Mesenchymal stem cell (in vitro differentiated cells and primary cell): ENCODE measurements at regions not wholly inside any gene's neighbourhood (a gene's known extent, or its start where the extent isn't known, plus 50 kb on each side); places are given as distances from the start of the nearest gene placed in this dataset.

ENCODE experiments used
- DNase-seq: peaks from one replicate; pipeline ENCODE4 v3.0.0-alpha.2; 2013
- H2AFZ ChIP-seq: one replicate; pipeline ENCODE4 v1.6.1; 2013; ENCODE audit warnings: low read depth, mild to moderate bottlenecking, control low read depth, inconsistent platforms, low read length, moderate library complexity
- H2AK5ac ChIP-seq: 2 replicates; pipeline ENCODE4 v1.6.1; 2013; ENCODE audit warnings: low read length, moderate library complexity, mild to moderate bottlenecking, inconsistent platforms; ENCODE audit not compliant: severe bottlenecking
- H2BK120ac ChIP-seq: one replicate; pipeline ENCODE4 v1.6.1; 2013; ENCODE audit warnings: low read depth, mild to moderate bottlenecking, inconsistent platforms, low read length, moderate library complexity
- H2BK12ac ChIP-seq, 2 experiments: one replicate each; pipeline ENCODE4 v1.6.1; 2013; ENCODE audit warnings: inconsistent platforms in 2 of 2, low read length in 2 of 2, mild to moderate bottlenecking in 2 of 2, moderate library complexity in 2 of 2, control low read depth in 1 of 2
- H2BK15ac ChIP-seq: one replicate; pipeline ENCODE4 v1.6.1; 2013; ENCODE audit warnings: mild to moderate bottlenecking, low read depth, inconsistent platforms; ENCODE audit not compliant: poor library complexity, severe bottlenecking
- H2BK5ac ChIP-seq: 2 replicates; pipeline ENCODE4 v1.6.1; 2013; ENCODE audit warnings: low read depth, mild to moderate bottlenecking, low read length, control low read depth, inconsistent platforms; ENCODE audit not compliant: poor library complexity, severe bottlenecking
- H3K14ac ChIP-seq, 2 experiments: one replicate each; pipeline ENCODE4 v1.6.1; 2013; ENCODE audit warnings: inconsistent platforms in 2 of 2, low read length in 2 of 2, control low read depth in 1 of 2, mild to moderate bottlenecking in 1 of 2, moderate library complexity in 1 of 2
- H3K18ac ChIP-seq, 2 experiments: one replicate each; pipeline ENCODE4 v1.6.1; 2013; ENCODE audit warnings: inconsistent platforms in 2 of 2, low read length in 2 of 2, control low read depth in 1 of 2, low read depth in 1 of 2, mild to moderate bottlenecking in 1 of 2
- H3K23ac ChIP-seq, 2 experiments: one replicate each; pipeline ENCODE4 v1.6.1; 2013; ENCODE audit warnings: inconsistent platforms in 2 of 2, low read length in 2 of 2, mild to moderate bottlenecking in 2 of 2, moderate library complexity in 2 of 2, control low read depth in 1 of 2
- H3K27ac ChIP-seq: 2 replicates; pipeline ENCODE4 v1.5.1; 2013; ENCODE audit warnings: mild to moderate bottlenecking, moderate library complexity, low read length, control low read depth, inconsistent platforms; ENCODE audit not compliant: poor library complexity, severe bottlenecking
- H3K27me3 ChIP-seq, 2 experiments: 2 replicates each; pipeline versions ENCODE4 v1.6.1 to v1.7.0; 2013; ENCODE audit warnings: low read length in 2 of 2, mild to moderate bottlenecking in 2 of 2, moderate library complexity in 2 of 2, control low read depth in 1 of 2, inconsistent platforms in 1 of 2; ENCODE audit not compliant: control insufficient read depth in 1 of 2, insufficient read depth in 1 of 2
- H3K36me3 ChIP-seq, 2 experiments: 2 replicates each; pipeline versions ENCODE4 v1.6.1 to v1.7.0; 2013; ENCODE audit warnings: low read length in 2 of 2, control low read depth in 1 of 2, inconsistent platforms in 1 of 2, low read depth in 1 of 2, mild to moderate bottlenecking in 1 of 2; ENCODE audit not compliant: insufficient read depth in 2 of 2, control insufficient read depth in 1 of 2
- H3K4ac ChIP-seq, 2 experiments: one replicate each; pipeline ENCODE4 v1.6.1; 2013; ENCODE audit warnings: inconsistent platforms in 2 of 2, low read length in 2 of 2, mild to moderate bottlenecking in 2 of 2, moderate library complexity in 2 of 2, control low read depth in 1 of 2, low read depth in 1 of 2
- H3K4me1 ChIP-seq: 2 replicates; pipeline ENCODE4 v1.6.1; 2013; ENCODE audit warnings: low read depth, low read length, control low read depth; ENCODE audit not compliant: control insufficient read depth, insufficient read depth
- H3K4me2 ChIP-seq: 2 replicates; pipeline ENCODE4 v1.6.1; 2013; ENCODE audit warnings: low read length, mild to moderate bottlenecking, inconsistent platforms; ENCODE audit not compliant: poor library complexity, severe bottlenecking
- H3K4me3 ChIP-seq, 2 experiments: 2 replicates each; pipeline versions ENCODE4 v1.5.1 to v1.7.0; 2013; ENCODE audit warnings: low read length in 2 of 2, mild to moderate bottlenecking in 2 of 2, control low read depth in 1 of 2, low read depth in 1 of 2; ENCODE audit not compliant: insufficient read depth in 1 of 2
- H3K79me1 ChIP-seq: replicated peaks from 2 replicates; pipeline ENCODE4 v1.6.1; 2013; ENCODE audit warnings: mild to moderate bottlenecking, control low read depth, low read length, inconsistent platforms; ENCODE audit not compliant: poor library complexity, severe bottlenecking
- H3K9ac ChIP-seq: 2 replicates; pipeline ENCODE4 v1.7.0; 2013; ENCODE audit warnings: mild to moderate bottlenecking, low read length, moderate library complexity
- H3K9me3 ChIP-seq: 2 replicates; pipeline ENCODE4 v1.7.0; 2013; ENCODE audit warnings: mild to moderate bottlenecking, low read length; ENCODE audit not compliant: control insufficient read depth
- H4K8ac ChIP-seq: one replicate; pipeline ENCODE4 v1.6.1; 2013; ENCODE audit warnings: inconsistent platforms, mild to moderate bottlenecking, low read length, moderate library complexity
- H4K91ac ChIP-seq: one replicate; pipeline ENCODE4 v1.6.1; 2013; ENCODE audit warnings: mild to moderate bottlenecking, low read length, inconsistent platforms
- WGBS: methylation state at CpG from one replicate; pipeline ENCODE4 v1.1.7; 2013; ENCODE audit warnings: mixed read lengths; 5-methylcytosine and 5-hydroxymethylcytosine counted together

DNA sequence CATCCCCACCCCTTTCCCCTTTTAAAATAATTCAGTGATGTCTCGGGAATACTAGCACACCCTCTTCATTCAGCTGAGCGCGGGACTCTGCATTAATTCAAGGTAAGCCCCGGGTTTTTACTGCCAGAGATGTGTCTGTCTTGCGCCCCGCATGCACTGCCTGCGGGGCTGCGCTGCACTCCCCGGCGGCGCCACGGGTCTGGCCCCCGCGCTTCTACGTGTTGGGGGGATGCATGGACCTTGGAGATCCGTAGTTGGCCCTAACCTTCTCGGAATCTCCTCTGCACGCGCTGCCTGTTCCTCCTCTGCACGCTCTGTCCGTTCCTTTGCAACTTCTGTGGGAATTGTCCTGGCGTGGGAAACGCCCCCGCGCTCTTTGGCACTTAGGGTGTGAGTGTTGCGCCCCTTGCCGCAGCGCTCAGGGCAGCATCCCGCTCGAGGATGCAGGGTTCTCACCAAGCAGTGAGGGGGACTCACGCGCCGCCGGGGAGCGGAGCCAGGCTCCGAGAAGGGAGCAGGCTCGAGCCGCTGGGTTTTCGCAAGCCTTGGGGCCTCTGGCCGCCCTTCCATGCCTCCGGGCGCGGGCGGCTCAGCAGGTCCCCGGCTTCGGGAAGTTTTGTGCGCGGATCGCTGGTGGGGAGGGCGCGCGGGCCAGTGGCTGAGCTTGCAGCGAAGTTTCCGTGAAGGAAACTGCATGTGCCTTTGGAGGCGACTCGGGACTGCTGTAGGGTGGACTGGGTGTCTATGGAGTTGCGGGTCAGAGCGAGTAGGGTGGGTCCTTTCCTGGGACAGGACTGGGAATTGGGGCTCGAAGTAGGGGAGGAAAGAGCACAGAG, 165.1 kb upstream of the CACNA1E start:
- H3K4me1 ChIP-seq: no peaks in the 10 kb centered on the region
- no peaks in the 10 kb centered on the region for H3K36me3 ChIP-seq
- peak overlapping the region; percentile 54 for H2BK15ac ChIP-seq
- H3K27ac ChIP-seq: no peak overlapping the region
- no peak for DNase-seq
- no peak overlapping the region for H3K23ac ChIP-seq
- H3K79me1 ChIP-seq: no peaks in the 10 kb centered on the region
- no peak overlapping the region for H2BK120ac ChIP-seq
- H2BK12ac ChIP-seq: no peak overlapping the region
- no peak overlapping the region for H2BK5ac ChIP-seq
- H3K4ac ChIP-seq: no peak overlapping the region
- no peak overlapping the region for H2AFZ ChIP-seq
- H3K27me3 ChIP-seq: peaks cover 63 to 95% of the 10 kb centered on the region in 2 experiments
- H3K9ac ChIP-seq: no peak overlapping the region
- no peak overlapping the region for H4K91ac ChIP-seq
- no peak overlapping the region for H3K4me2 ChIP-seq
- no peak overlapping the region for H2AK5ac ChIP-seq
- no peaks in the 10 kb centered on the region for H3K9me3 ChIP-seq
- no peak overlapping the region for H3K18ac ChIP-seq
- H3K14ac ChIP-seq: no peak overlapping the region
- H3K4me3 ChIP-seq: peak overlapping the region in 1 of 2 experiments; percentile 55
- WGBS: 3% methylated on average over 59 of the region's 59 CpGs
- no peak overlapping the region for H4K8ac ChIP-seq

- H2BK12ac ChIP-seq: no peak overlapping the region
- H2BK5ac ChIP-seq: no peak overlapping the region
- H3K79me1 ChIP-seq: no peaks in the 10 kb centered on the region
- peak overlapping the region; percentile 54 for H2BK15ac ChIP-seq
- H3K4ac ChIP-seq: no peak overlapping the region
- no peak overlapping the region for H3K14ac ChIP-seq
- H3K27ac ChIP-seq: no peak overlapping the region
- H4K8ac ChIP-seq: no peak overlapping the region
- no peak overlapping the region for H4K91ac ChIP-seq
- no peaks in the 10 kb centered on the region for H3K36me3 ChIP-seq
- H3K4me3 ChIP-seq: peak overlapping the region in 1 of 2 experiments; percentile 55
- H3K4me2 ChIP-seq: no peak overlapping the region
- no peak overlapping the region for H2AK5ac ChIP-seq
- H2AFZ ChIP-seq: no peak overlapping the region
- 15% methylated on average over 12 of the region's 12 CpGs for WGBS
- no peak for DNase-seq
- H3K23ac ChIP-seq: no peak overlapping the region
- H3K9ac ChIP-seq: no peak overlapping the region
- peaks cover 61 to 93% of the 10 kb centered on the region in 2 experiments for H3K27me3 ChIP-seq
- H3K18ac ChIP-seq: no peak overlapping the region
- H2BK120ac ChIP-seq: no peak overlapping the region
- no peaks in the 10 kb centered on the region for H3K4me1 ChIP-seq
- no peaks in the 10 kb centered on the region for H3K9me3 ChIP-seq
Observed at GRCh38 chr1:181318858-181319235, 164.5 kb upstream of the CACNA1E start.

GRCh38 chr1:181319907-181320306, 163.4 kb upstream of the CACNA1E start:
- H4K91ac ChIP-seq: no peak overlapping the region
- H3K27ac ChIP-seq: no peak overlapping the region
- no peak overlapping the region for H2AK5ac ChIP-seq
- no peak overlapping the region for H2BK5ac ChIP-seq
- H3K9me3 ChIP-seq: no peaks in the 10 kb centered on the region
- H2BK15ac ChIP-seq: no peak overlapping the region
- no peak overlapping the region for H2BK12ac ChIP-seq
- H3K14ac ChIP-seq: no peak overlapping the region
- H3K9ac ChIP-seq: no peak overlapping the region
- no peak overlapping the region for H3K23ac ChIP-seq
- H2AFZ ChIP-seq: no peak overlapping the region
- H3K4me1 ChIP-seq: no peaks in the 10 kb centered on the region
- H2BK120ac ChIP-seq: no peak overlapping the region
- H3K4me3 ChIP-seq: no peak overlapping the region
- H3K79me1 ChIP-seq: no peaks in the 10 kb centered on the region
- WGBS: 82% methylated on average over 3 of the region's 3 CpGs
- H3K4me2 ChIP-seq: no peak overlapping the region
- no peak overlapping the region for H3K18ac ChIP-seq
- no peak overlapping the region for H4K8ac ChIP-seq
- H3K27me3 ChIP-seq: peaks cover 52 to 86% of the 10 kb centered on the region in 2 experiments
- DNase-seq: no peak
- no peaks in the 10 kb centered on the region for H3K36me3 ChIP-seq
- H3K4ac ChIP-seq: no peak overlapping the region

- Histone ChIP-seq H2BK120ac (no peak overlapping the region), H3K9me3 (no peaks in the 10 kb centered on the region), H3K27ac (no peak overlapping the region), H3K14ac (no peak overlapping the region), H3K4me1 (no peaks in the 10 kb centered on the region), H2AK5ac (no peak overlapping the region), H3K27me3 (peaks cover 2 to 49% of the 10 kb centered on the region in 2 experiments), H4K8ac (no peak overlapping the region), H2BK5ac (no peak overlapping the region), H3K23ac (no peak overlapping the region), H3K79me1 (no peaks in the 10 kb centered on the region), H3K18ac (no peak overlapping the region), H3K4ac (no peak overlapping the region), H3K4me3 (no peak overlapping the region), H3K36me3 (no peaks in the 10 kb centered on the region), H2BK12ac (no peak overlapping the region), H4K91ac (no peak overlapping the region), H2BK15ac (no peak overlapping the region), H3K4me2 (no peak overlapping the region), H2AFZ (no peak overlapping the region), H3K9ac (no peak overlapping the region)
- WGBS: 45% methylated on average over 9 of the region's 11 CpGs
- DNase-seq: no peak
Observed at GRCh38 chr1:181324797-181325616, 158.3 kb upstream of the CACNA1E start.
